Naive thymus-derived CD4-positive, alpha-beta T cell (primary cell): ENCODE measurements at regions not wholly inside any gene's neighbourhood (a gene's known extent, or its start where the extent isn't known, plus 50 kb on each side); places are given as distances from the start of the nearest gene placed in this dataset.

Experiments used
- ATAC-seq: fragments of 150-1000 bp; cut with Tn5 transposase; 2 replicates; pipeline ENCODE4 v1.10.0; 2021; ENCODE audit warnings: mild to moderate bottlenecking, moderate library complexity
- CTCF ChIA-PET: fragments of 350-600 bp; sonication (Branson Sonifier 250); formaldehyde crosslinking; loops from one replicate; lab custom pipeline; 2021; ENCODE audit warnings: antibody characterized with exemption; lab: Charles Lee
- POLR2A ChIA-PET: fragments of 350-600 bp; sonication (Branson Sonifier 250); formaldehyde crosslinking; loops from one replicate; lab custom pipeline; 2021; ENCODE audit warnings: antibody characterized with exemption, inconsistent platforms; lab: Charles Lee
- DNase-seq, 9 donors: peaks; one replicate each; pipeline versions ENCODE4 v3.0.0 to v3.0.0-alpha.2; 2020 to 2022; ENCODE audit warnings: mixed read lengths in 1 of 9
- H3K27ac ChIP-seq: one replicate; pipeline ENCODE4 v1.7.0; 2013; ENCODE audit warnings: mild to moderate bottlenecking, low read depth, low read length, moderate library complexity
- H3K27me3 ChIP-seq, 2 donors: one replicate each; pipeline ENCODE4 v1.7.0; 2013; ENCODE audit warnings: low read length in 2 of 2, mild to moderate bottlenecking in 2 of 2, moderate library complexity in 2 of 2; ENCODE audit not compliant: control insufficient read depth in 2 of 2, insufficient read depth in 2 of 2
- H3K36me3 ChIP-seq, 3 experiments: 1 replicate in 2 of 3; 2 replicates in 1 of 3; pipeline ENCODE4 v1.7.0; 2013; ENCODE audit warnings: low read length in 3 of 3, mild to moderate bottlenecking in 3 of 3, moderate library complexity in 1 of 3; ENCODE audit not compliant: insufficient read depth in 3 of 3, control insufficient read depth in 2 of 3
- H3K4me1 ChIP-seq, 2 donors: one replicate each; pipeline ENCODE4 v1.7.0; 2013; ENCODE audit warnings: low read length in 2 of 2, mild to moderate bottlenecking in 2 of 2, moderate library complexity in 1 of 2; ENCODE audit not compliant: control insufficient read depth in 2 of 2, insufficient read depth in 2 of 2
- H3K4me3 ChIP-seq: 2 replicates; pipeline ENCODE4 v1.7.0; 2013; ENCODE audit warnings: mild to moderate bottlenecking, low read length
- H3K9me3 ChIP-seq, 3 experiments: 1 replicate in 2 of 3; 2 replicates in 1 of 3; pipeline ENCODE4 v1.7.0; 2013; ENCODE audit warnings: low read length in 3 of 3; ENCODE audit not compliant: control insufficient read depth in 2 of 3
- H3K27ac Mint-ChIP-seq, 9 donors: one replicate each; pipeline ENCODE4 v1.8.0; 2020 to 2022; ENCODE audit warnings: mixed read lengths in 9 of 9, mild to moderate bottlenecking in 8 of 9, moderate library complexity in 5 of 9, inconsistent platforms in 2 of 9
- H3K27me3 Mint-ChIP-seq, 5 donors: one replicate each; pipeline ENCODE4 v1.8.0; 2021 to 2022; ENCODE audit warnings: mixed read lengths in 5 of 5, mild to moderate bottlenecking in 1 of 5
- H3K36me3 Mint-ChIP-seq, 5 donors: one replicate each; pipeline ENCODE4 v1.8.0; 2020 to 2022; ENCODE audit warnings: mixed read lengths in 5 of 5, mild to moderate bottlenecking in 3 of 5, inconsistent platforms in 1 of 5
- H3K4me1 Mint-ChIP-seq, 7 donors: one replicate each; pipeline ENCODE4 v1.8.0; 2020 to 2022; ENCODE audit warnings: mixed read lengths in 7 of 7, mild to moderate bottlenecking in 3 of 7, inconsistent platforms in 1 of 7
- H3K4me3 Mint-ChIP-seq, 10 donors: one replicate each; pipeline ENCODE4 v1.8.0; 2020 to 2022; ENCODE audit warnings: mild to moderate bottlenecking in 10 of 10, mixed read lengths in 10 of 10, moderate library complexity in 6 of 10, inconsistent platforms in 2 of 10
- H3K9me3 Mint-ChIP-seq, 11 donors: one replicate each; pipeline ENCODE4 v1.8.0; 2020 to 2022; ENCODE audit warnings: mixed read lengths in 11 of 11, mild to moderate bottlenecking in 4 of 11, inconsistent platforms in 1 of 11, moderate library complexity in 1 of 11
- intact Hi-C, 2 donors: fragments of 100-400 bp; cut with micrococcal nuclease; formaldehyde crosslinking; loops; one replicate each; pipeline ENCODE4 v1.15.1; 2023

- H3K27ac ChIP-seq = no peak overlapping the region
- peaks cover 0 to 22% (median 5%) of the 10 kb centered on the region in 11 donors for H3K9me3 Mint-ChIP-seq
- DNase-seq = no peak
- H3K4me3 Mint-ChIP-seq = no peak overlapping the region
- intact Hi-C loops = no loop called here
- H3K36me3 Mint-ChIP-seq = no peaks in the 10 kb centered on the region
- H3K36me3 ChIP-seq = no peaks in the 10 kb centered on the region
- peaks cover 0 to 14% (median 0%) of the 10 kb centered on the region in 5 donors for H3K27me3 Mint-ChIP-seq
- POLR2A ChIA-PET = no interaction called here
- H3K4me3 ChIP-seq = no peak overlapping the region
- H3K27ac Mint-ChIP-seq = no peak overlapping the region
- no peaks in the 10 kb centered on the region for H3K9me3 ChIP-seq
- CTCF ChIA-PET = no interaction called here
- ATAC-seq = no peak
- no peaks in the 10 kb centered on the region for H3K4me1 Mint-ChIP-seq
- H3K4me1 ChIP-seq = no peaks in the 10 kb centered on the region
- H3K27me3 ChIP-seq = no peaks in the 10 kb centered on the region
These were observed 326.0 kb downstream of the CASP12 start for GRCh38 chr11:104572279-104572678.

- Mint-ChIP-seq H3K27ac (no peak overlapping the region), H3K9me3 (peaks cover 0 to 15% (median 4%) of the 10 kb centered on the region in 11 donors), H3K27me3 (peaks cover 0 to 9% (median 0%) of the 10 kb centered on the region in 5 donors), H3K4me3 (no peak overlapping the region), H3K36me3 (peaks cover 0 to 4% (median 0%) of the 10 kb centered on the region in 5 donors), H3K4me1 (no peaks in the 10 kb centered on the region)
- intact Hi-C loops = no loop called here
- DNase-seq = no peak
- H3K9me3 ChIP-seq = no peaks in the 10 kb centered on the region
- CTCF ChIA-PET = no interaction called here
- H3K27me3 ChIP-seq = no peaks in the 10 kb centered on the region
- ATAC-seq = no peak
- H3K27ac ChIP-seq = no peak overlapping the region
- no peaks in the 10 kb centered on the region for H3K36me3 ChIP-seq
- no peaks in the 10 kb centered on the region for H3K4me1 ChIP-seq
- no peak overlapping the region for H3K4me3 ChIP-seq
- POLR2A ChIA-PET = no interaction called here
These were observed 328.1 kb downstream of the CASP12 start for GRCh38 chr11:104570078-104570701.

GRCh38 chr11:104565583-104565961 lies 332.7 kb downstream of the CASP12 start:
- Mint-ChIP-seq H3K4me3 (no peak overlapping the region), H3K27me3 (peaks cover 0 to 2% (median 0%) of the 10 kb centered on the region in 5 donors), H3K27ac (no peak overlapping the region), H3K36me3 (peaks cover 0 to 4% (median 0%) of the 10 kb centered on the region in 5 donors), H3K4me1 (no peaks in the 10 kb centered on the region), H3K9me3 (peaks cover 0 to 11% (median 3%) of the 10 kb centered on the region in 11 donors)
- intact Hi-C loops = no loop called here
- Histone ChIP-seq H3K36me3 (no peaks in the 10 kb centered on the region), H3K4me1 (no peaks in the 10 kb centered on the region), H3K27me3 (no peaks in the 10 kb centered on the region), H3K27ac (no peak overlapping the region), H3K4me3 (no peak overlapping the region), H3K9me3 (no peaks in the 10 kb centered on the region)
- ATAC-seq (no peak), DNase-seq (no peak)
- ChIA-PET POLR2A (interaction anchor here (1.7 kb wide), 1 partner anchor 10 kb away, joined by 4 read pairs; no protein-coding TSS in a partner anchor), CTCF (no interaction called here)

- Histone ChIP-seq H3K4me3 (no peak overlapping the region), H3K4me1 (no peaks in the 10 kb centered on the region), H3K9me3 (no peaks in the 10 kb centered on the region), H3K27me3 (no peaks in the 10 kb centered on the region), H3K36me3 (no peaks in the 10 kb centered on the region), H3K27ac (no peak overlapping the region)
- Mint-ChIP-seq H3K4me1 (no peaks in the 10 kb centered on the region), H3K27ac (no peak overlapping the region), H3K36me3 (peaks cover 0 to 4% (median 0%) of the 10 kb centered on the region in 5 donors), H3K27me3 (peaks cover 0 to under 1% (median 0%) of the 10 kb centered on the region in 5 donors), H3K9me3 (peaks cover 0 to 11% (median 3%) of the 10 kb centered on the region in 11 donors), H3K4me3 (no peak overlapping the region)
- ChIA-PET CTCF (no interaction called here), POLR2A (interaction anchor here (1.7 kb wide), 1 partner anchor 9 kb away, joined by 4 read pairs; no protein-coding TSS in a partner anchor)
- ATAC-seq (no peak), DNase-seq (no peak)
- intact Hi-C loops = no loop called here
These were observed 333.2 kb downstream of the CASP12 start for GRCh38 chr11:104564921-104565582.

GRCh38 chr11:104556606-104557301 lies 341.5 kb downstream of the CASP12 start:
- ATAC-seq (no peak), DNase-seq (no peak)
- no peaks in the 10 kb centered on the region for H3K36me3 Mint-ChIP-seq
- POLR2A ChIA-PET = interaction anchor here (1.2 kb wide), 1 partner anchor 9 kb away, joined by 4 read pairs; no protein-coding TSS in a partner anchor
- H3K4me3 Mint-ChIP-seq = no peak overlapping the region
- Histone ChIP-seq H3K27me3 (no peaks in the 10 kb centered on the region), H3K9me3 (no peaks in the 10 kb centered on the region), H3K4me1 (no peaks in the 10 kb centered on the region), H3K27ac (no peak overlapping the region), H3K4me3 (no peak overlapping the region), H3K36me3 (no peaks in the 10 kb centered on the region)
- H3K4me1 Mint-ChIP-seq = peaks cover 0 to 11% (median 8%) of the 10 kb centered on the region in 7 donors
- H3K9me3 Mint-ChIP-seq = no peaks in the 10 kb centered on the region
- peaks cover 12 to 28% (median 21%) of the 10 kb centered on the region in 5 donors for H3K27me3 Mint-ChIP-seq
- intact Hi-C loops = no loop called here
- CTCF ChIA-PET = no interaction called here
- no peak overlapping the region for H3K27ac Mint-ChIP-seq

- POLR2A ChIA-PET = no interaction called here
- Mint-ChIP-seq H3K27me3 (no peaks in the 10 kb centered on the region), H3K9me3 (no peaks in the 10 kb centered on the region), H3K27ac (no peak overlapping the region), H3K4me3 (no peak overlapping the region), H3K4me1 (peaks cover 0 to 14% (median 12%) of the 10 kb centered on the region in 7 donors), H3K36me3 (no peaks in the 10 kb centered on the region)
- ATAC-seq (no peak), DNase-seq (no peak)
- Histone ChIP-seq H3K4me1 (no peaks in the 10 kb centered on the region), H3K9me3 (no peaks in the 10 kb centered on the region), H3K36me3 (no peaks in the 10 kb centered on the region), H3K4me3 (no peak overlapping the region), H3K27me3 (no peaks in the 10 kb centered on the region), H3K27ac (no peak overlapping the region)
- CTCF ChIA-PET = interaction anchor here (0.6 kb wide), 1 partner anchor 60 kb away, joined by 3 read pairs; no protein-coding TSS in a partner anchor
- intact Hi-C loops = no loop called here
These were observed 349.2 kb downstream of the CASP12 start for GRCh38 chr11:104549019-104549418.
